Astrocyte (in vitro differentiated cells and primary cell): ENCODE measurements at regions not wholly inside any gene's neighbourhood (a gene's known extent, or its start where the extent isn't known, plus 50 kb on each side); places are given as distances from the start of the nearest gene placed in this dataset.

Experiments used
- DNase-seq: peaks from one replicate; pipeline ENCODE4 v3.0.0-alpha.2; 2010; ENCODE audit warnings: low read depth
- FAIRE-seq: peaks from 2 replicates; lab custom pipeline; 2011; peaks lifted over from hg19 to GRCh38; lab: Jason Lieb, UNC
- H2AFZ ChIP-seq: 2 replicates; pipeline ENCODE4 v1.6.0; 2012; ENCODE audit warnings: low read depth, low read length, inconsistent platforms
- H3K27ac ChIP-seq: 2 replicates; pipeline ENCODE4 v1.5.1; 2011; ENCODE audit warnings: low read depth, low read length, inconsistent platforms
- H3K27me3 ChIP-seq: 2 replicates; pipeline ENCODE4 v1.6.0; 2011; ENCODE audit warnings: low read length, inconsistent platforms; ENCODE audit not compliant: insufficient read depth
- H3K36me3 ChIP-seq: 2 replicates; pipeline ENCODE4 v1.5.1; 2011; ENCODE audit warnings: low read length, inconsistent platforms; ENCODE audit not compliant: insufficient read depth
- H3K4me1 ChIP-seq: 2 replicates; pipeline ENCODE4 v1.5.1; 2011; ENCODE audit warnings: low read length, inconsistent platforms; ENCODE audit not compliant: insufficient read depth
- H3K4me2 ChIP-seq: 2 replicates; pipeline ENCODE4 v1.6.0; 2012; ENCODE audit warnings: low read length, inconsistent platforms
- H3K4me3 ChIP-seq: 2 replicates; pipeline ENCODE4 v1.5.1; 2011; ENCODE audit warnings: low read depth, mild to moderate bottlenecking, low read length, inconsistent platforms; ENCODE audit not compliant: insufficient read depth
- H3K79me2 ChIP-seq: 2 replicates; pipeline ENCODE4 v1.6.0; 2012; ENCODE audit warnings: mild to moderate bottlenecking, low read length, inconsistent platforms; ENCODE audit not compliant: insufficient read depth
- H3K9ac ChIP-seq: 2 replicates; pipeline ENCODE4 v1.6.0; 2012; ENCODE audit warnings: mild to moderate bottlenecking, low read length, inconsistent platforms
- H3K9me3 ChIP-seq: 2 replicates; pipeline ENCODE4 v1.5.1; 2012; ENCODE audit warnings: low read depth, mild to moderate bottlenecking, low read length, inconsistent platforms; ENCODE audit not compliant: insufficient read depth
- H4K20me1 ChIP-seq: 2 replicates; pipeline ENCODE4 v1.6.0; 2012; ENCODE audit warnings: low read length, inconsistent platforms; ENCODE audit not compliant: insufficient read depth
- H3K27ac Mint-ChIP-seq: one replicate; pipeline ENCODE4 v1.8.0; 2021; ENCODE audit warnings: mild to moderate bottlenecking, mixed read lengths; ENCODE audit not compliant: unreplicated experiment
- H3K27me3 Mint-ChIP-seq: one replicate; pipeline ENCODE4 v1.8.0; 2021; ENCODE audit warnings: low read depth, mixed read lengths; ENCODE audit not compliant: unreplicated experiment
- H3K36me3 Mint-ChIP-seq: one replicate; pipeline ENCODE4 v1.8.0; 2021; ENCODE audit warnings: low read depth, mixed read lengths; ENCODE audit not compliant: unreplicated experiment
- H3K4me1 Mint-ChIP-seq: one replicate; pipeline ENCODE4 v1.8.0; 2021; ENCODE audit warnings: low read depth, mixed read lengths; ENCODE audit not compliant: unreplicated experiment
- H3K4me3 Mint-ChIP-seq: one replicate; pipeline ENCODE4 v1.8.0; 2021; ENCODE audit warnings: mild to moderate bottlenecking, moderate library complexity, mixed read lengths; ENCODE audit not compliant: unreplicated experiment
- H3K9me3 Mint-ChIP-seq: one replicate; pipeline ENCODE4 v1.8.0; 2021; ENCODE audit warnings: mild to moderate bottlenecking, mixed read lengths; ENCODE audit not compliant: unreplicated experiment
- EZH2 ChIP-seq: IDR thresholded peaks from 2 replicates; pipeline ENCODE4 v1.6.1; 2012; ENCODE audit warnings: mild to moderate bottlenecking, low read length, inconsistent platforms; ENCODE audit not compliant: insufficient read depth
- TF ChIP-seq, protein P1 (sequence below): IDR thresholded peaks from 2 replicates; pipeline ENCODE4 v1.5.1; 2011; ENCODE audit warnings: low read depth, mild to moderate bottlenecking, inconsistent platforms, low read length, moderate library complexity; ENCODE audit not compliant: insufficient read depth

GRCh38 chr14:83646228-83646627 lies 1883.7 kb upstream of the FLRT2 start:
- Histone ChIP-seq H3K9ac (no peak overlapping the region), H3K4me3 (no peak overlapping the region), H3K36me3 (no peaks in the 10 kb centered on the region), H3K27me3 (no peaks in the 10 kb centered on the region), H3K27ac (no peak overlapping the region), H3K79me2 (no peaks in the 10 kb centered on the region), H3K4me2 (no peak overlapping the region), H2AFZ (no peak overlapping the region), H3K9me3 (no peaks in the 10 kb centered on the region), H3K4me1 (no peaks in the 10 kb centered on the region), H4K20me1 (no peaks in the 10 kb centered on the region)
- peaks cover 2% of the 10 kb centered on the region for H3K27me3 Mint-ChIP-seq
- H3K4me1 Mint-ChIP-seq = no peaks in the 10 kb centered on the region
- H3K36me3 Mint-ChIP-seq = no peaks in the 10 kb centered on the region
- DNase-seq (no peak), FAIRE-seq (no peak)
- TF ChIP-seq, protein P1, sequence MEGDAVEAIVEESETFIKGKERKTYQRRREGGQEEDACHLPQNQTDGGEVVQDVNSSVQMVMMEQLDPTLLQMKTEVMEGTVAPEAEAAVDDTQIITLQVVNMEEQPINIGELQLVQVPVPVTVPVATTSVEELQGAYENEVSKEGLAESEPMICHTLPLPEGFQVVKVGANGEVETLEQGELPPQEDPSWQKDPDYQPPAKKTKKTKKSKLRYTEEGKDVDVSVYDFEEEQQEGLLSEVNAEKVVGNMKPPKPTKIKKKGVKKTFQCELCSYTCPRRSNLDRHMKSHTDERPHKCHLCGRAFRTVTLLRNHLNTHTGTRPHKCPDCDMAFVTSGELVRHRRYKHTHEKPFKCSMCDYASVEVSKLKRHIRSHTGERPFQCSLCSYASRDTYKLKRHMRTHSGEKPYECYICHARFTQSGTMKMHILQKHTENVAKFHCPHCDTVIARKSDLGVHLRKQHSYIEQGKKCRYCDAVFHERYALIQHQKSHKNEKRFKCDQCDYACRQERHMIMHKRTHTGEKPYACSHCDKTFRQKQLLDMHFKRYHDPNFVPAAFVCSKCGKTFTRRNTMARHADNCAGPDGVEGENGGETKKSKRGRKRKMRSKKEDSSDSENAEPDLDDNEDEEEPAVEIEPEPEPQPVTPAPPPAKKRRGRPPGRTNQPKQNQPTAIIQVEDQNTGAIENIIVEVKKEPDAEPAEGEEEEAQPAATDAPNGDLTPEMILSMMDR = no peak
- no peak for TF ChIP-seq EZH2
- H3K4me3 Mint-ChIP-seq = no peak overlapping the region
- H3K9me3 Mint-ChIP-seq = peaks cover 3% of the 10 kb centered on the region
- H3K27ac Mint-ChIP-seq = no peak overlapping the region

DNA sequence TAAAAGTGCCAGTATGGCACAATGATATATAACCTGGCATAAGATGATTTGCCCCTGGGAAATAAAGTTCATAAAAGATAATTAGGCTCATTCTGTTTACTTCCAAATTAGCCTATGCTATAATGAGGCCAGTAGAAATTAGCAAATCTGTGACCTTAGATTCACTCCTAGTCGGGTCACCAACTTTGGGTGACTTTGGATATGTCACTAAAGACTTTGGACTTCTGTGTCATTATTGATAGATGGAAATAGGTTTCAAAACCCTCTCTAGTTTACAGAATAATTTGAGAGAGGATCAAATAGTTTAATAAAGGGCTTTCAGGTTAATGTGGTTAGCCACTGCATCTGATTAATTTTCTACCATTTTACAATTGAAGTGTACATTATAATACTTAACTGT lies 1869.3 kb upstream of the FLRT2 start:
- Histone ChIP-seq H2AFZ (no peak overlapping the region), H3K4me2 (no peak overlapping the region), H3K36me3 (no peaks in the 10 kb centered on the region), H3K27me3 (no peaks in the 10 kb centered on the region), H4K20me1 (no peaks in the 10 kb centered on the region), H3K79me2 (no peaks in the 10 kb centered on the region), H3K27ac (no peak overlapping the region), H3K4me3 (no peak overlapping the region), H3K9me3 (no peaks in the 10 kb centered on the region), H3K9ac (no peak overlapping the region), H3K4me1 (no peaks in the 10 kb centered on the region)
- H3K9me3 Mint-ChIP-seq = no peaks in the 10 kb centered on the region
- no peaks in the 10 kb centered on the region for H3K36me3 Mint-ChIP-seq
- no peak for DNase-seq
- no peak for FAIRE-seq
- no peak overlapping the region for H3K27ac Mint-ChIP-seq
- TF ChIP-seq, protein P1 = no peak
- no peak for TF ChIP-seq EZH2
- H3K4me3 Mint-ChIP-seq = no peak overlapping the region
- no peaks in the 10 kb centered on the region for H3K4me1 Mint-ChIP-seq
- H3K27me3 Mint-ChIP-seq = no peaks in the 10 kb centered on the region

- no peak overlapping the region for H3K4me2 ChIP-seq
- H3K27ac Mint-ChIP-seq = no peak overlapping the region
- no peaks in the 10 kb centered on the region for H3K27me3 Mint-ChIP-seq
- no peaks in the 10 kb centered on the region for H3K36me3 Mint-ChIP-seq
- no peaks in the 10 kb centered on the region for H3K4me1 Mint-ChIP-seq
- TF ChIP-seq, protein P1 = no peak
- TF ChIP-seq EZH2 = no peak
- no peaks in the 10 kb centered on the region for H3K4me1 ChIP-seq
- H3K9ac ChIP-seq = no peak overlapping the region
- H3K27ac ChIP-seq = no peak overlapping the region
- no peaks in the 10 kb centered on the region for H3K27me3 ChIP-seq
- H3K4me3 Mint-ChIP-seq = no peak overlapping the region
- FAIRE-seq (no peak), DNase-seq (no peak)
- H2AFZ ChIP-seq = no peak overlapping the region
- no peak overlapping the region for H3K4me3 ChIP-seq
- no peaks in the 10 kb centered on the region for H4K20me1 ChIP-seq
- no peaks in the 10 kb centered on the region for H3K36me3 ChIP-seq
- peaks cover 3% of the 10 kb centered on the region for H3K9me3 Mint-ChIP-seq
- H3K9me3 ChIP-seq = no peaks in the 10 kb centered on the region
- no peaks in the 10 kb centered on the region for H3K79me2 ChIP-seq
Observed at GRCh38 chr14:83664389-83664788, 1865.6 kb upstream of the FLRT2 start.
